Trophoblast cell (in vitro differentiated cells and primary cell): ENCODE measurements at regions not wholly inside any gene's neighbourhood (a gene's known extent, or its start where the extent isn't known, plus 50 kb on each side); places are given as distances from the start of the nearest gene placed in this dataset.
A peak's percentile ranks its signal among the peaks of the same experiment; 100 is the strongest.

Experiments
- DNase-seq, 2 donors: peaks; one replicate each; pipeline ENCODE4 v3.0.0-alpha.2; 2016
- H2AFZ ChIP-seq: 2 replicates; pipeline ENCODE4 v1.6.1; 2013; ENCODE audit warnings: low read length, moderate library complexity, mild to moderate bottlenecking; ENCODE audit not compliant: insufficient read depth, poor library complexity
- H2AK5ac ChIP-seq: 2 replicates; pipeline ENCODE4 v1.6.1; 2013; ENCODE audit warnings: mild to moderate bottlenecking, low read length
- H2BK120ac ChIP-seq: 2 replicates; pipeline ENCODE4 v1.6.1; 2013; ENCODE audit warnings: low read length, mild to moderate bottlenecking, moderate library complexity; ENCODE audit not compliant: insufficient read depth, poor library complexity
- H2BK12ac ChIP-seq: 2 replicates; pipeline ENCODE4 v1.6.1; 2013; ENCODE audit warnings: mild to moderate bottlenecking, low read length, moderate library complexity
- H2BK5ac ChIP-seq: 2 replicates; pipeline ENCODE4 v1.6.1; 2013; ENCODE audit warnings: low read length, low read depth, moderate library complexity, mild to moderate bottlenecking; ENCODE audit not compliant: poor library complexity
- H3K14ac ChIP-seq: 2 replicates; pipeline ENCODE4 v1.6.1; 2013; ENCODE audit warnings: mild to moderate bottlenecking, low read length
- H3K18ac ChIP-seq: 2 replicates; pipeline ENCODE4 v1.6.1; 2013; ENCODE audit warnings: mild to moderate bottlenecking, low read length
- H3K23ac ChIP-seq: 2 replicates; pipeline ENCODE4 v1.6.1; 2013; ENCODE audit warnings: low read length
- H3K27ac ChIP-seq: 2 replicates; pipeline ENCODE4 v1.5.1; 2013; ENCODE audit warnings: low read depth, mild to moderate bottlenecking, inconsistent platforms, low read length, moderate library complexity
- H3K27me3 ChIP-seq: 2 replicates; pipeline ENCODE4 v1.6.1; 2013; ENCODE audit warnings: inconsistent platforms, mild to moderate bottlenecking, low read length, moderate library complexity; ENCODE audit not compliant: insufficient read depth
- H3K36me3 ChIP-seq, 2 experiments: 1 replicate in 1 of 2; 2 replicates in 1 of 2; pipeline ENCODE4 v1.6.1; 2013; ENCODE audit warnings: low read length in 2 of 2, mild to moderate bottlenecking in 2 of 2, moderate library complexity in 1 of 2; ENCODE audit not compliant: insufficient read depth in 2 of 2, control insufficient read depth in 1 of 2
- H3K4ac ChIP-seq: 2 replicates; pipeline ENCODE4 v1.6.1; 2013; ENCODE audit warnings: low read depth, mild to moderate bottlenecking, low read length, moderate library complexity
- H3K4me1 ChIP-seq, 2 experiments: 1 replicate in 1 of 2; 2 replicates in 1 of 2; pipeline ENCODE4 v1.6.1; 2013; ENCODE audit warnings: low read length in 2 of 2, mild to moderate bottlenecking in 2 of 2, moderate library complexity in 1 of 2; ENCODE audit not compliant: insufficient read depth in 2 of 2, control insufficient read depth in 1 of 2
- H3K4me2 ChIP-seq: 2 replicates; pipeline ENCODE4 v1.6.1; 2013; ENCODE audit warnings: inconsistent platforms, mild to moderate bottlenecking, low read length, moderate library complexity
- H3K4me3 ChIP-seq: 2 replicates; pipeline ENCODE4 v1.5.1; 2013; ENCODE audit warnings: mild to moderate bottlenecking, low read depth, low read length, inconsistent platforms
- H3K79me1 ChIP-seq: one replicate; pipeline ENCODE4 v1.6.1; 2013; ENCODE audit warnings: low read length
- H3K79me2 ChIP-seq: 2 replicates; pipeline ENCODE4 v1.6.1; 2013; ENCODE audit warnings: low read length, mild to moderate bottlenecking; ENCODE audit not compliant: control insufficient read depth, insufficient read depth, poor library complexity
- H3K9ac ChIP-seq: 2 replicates; pipeline ENCODE4 v1.6.1; 2013; ENCODE audit warnings: mild to moderate bottlenecking, low read length
- H3K9me3 ChIP-seq: 2 replicates; pipeline ENCODE4 v1.6.1; 2013; ENCODE audit warnings: low read depth, mild to moderate bottlenecking, control low read depth, inconsistent platforms, low read length; ENCODE audit not compliant: insufficient read depth
- H4K12ac ChIP-seq: 2 replicates; pipeline ENCODE4 v1.6.1; 2013; ENCODE audit warnings: low read depth, mild to moderate bottlenecking, low read length, moderate library complexity
- H4K8ac ChIP-seq: 2 replicates; pipeline ENCODE4 v1.6.1; 2013; ENCODE audit warnings: low read depth, mild to moderate bottlenecking, low read length, moderate library complexity
- H4K91ac ChIP-seq: one replicate; pipeline ENCODE4 v1.6.1; 2013; ENCODE audit warnings: low read depth, mild to moderate bottlenecking, low read length, moderate library complexity
- WGBS: extraction: QIAGEN DNeasy Blood & Tissue Kit; methylation state at CpG from one replicate; pipeline ENCODE4 v1.1.7; 2013; ENCODE audit warnings: missing lambda C conversion rate; ENCODE audit not compliant: insufficient read length, insufficient coverage; ENCODE audit errors: extremely low coverage; 5-methylcytosine and 5-hydroxymethylcytosine counted together

DNA sequence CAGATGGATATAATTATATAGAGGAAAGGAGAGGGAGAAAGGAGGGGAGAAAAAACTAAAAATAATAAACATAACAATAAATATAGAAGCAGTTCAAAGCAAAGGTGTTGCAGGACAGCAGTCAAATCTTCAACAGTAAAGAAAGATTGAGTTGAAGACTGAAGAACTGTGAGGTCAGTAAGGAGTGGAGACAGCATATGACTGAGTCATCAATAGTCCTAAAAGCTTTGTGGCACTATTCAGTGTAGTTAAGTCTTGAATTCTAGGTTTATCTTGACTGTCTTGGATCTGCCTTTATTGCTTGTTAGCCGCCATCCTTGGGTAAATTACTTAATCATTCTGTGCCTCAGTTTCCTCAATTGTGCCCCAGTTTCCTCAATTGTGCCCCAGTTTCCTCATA lies 137.0 kb downstream of the MRPS30 start:
- Histone ChIP-seq H3K79me2 (no peaks in the 10 kb centered on the region), H3K79me1 (no peaks in the 10 kb centered on the region), H3K14ac (no peak overlapping the region), H3K4me3 (no peak overlapping the region), H3K9ac (no peak overlapping the region), H3K36me3 (no peaks in the 10 kb centered on the region), H3K4ac (no peak overlapping the region), H2BK12ac (no peak overlapping the region), H3K27me3 (no peaks in the 10 kb centered on the region), H2BK5ac (no peak overlapping the region), H3K27ac (no peak overlapping the region), H3K9me3 (no peaks in the 10 kb centered on the region), H3K4me2 (no peak overlapping the region), H2BK120ac (no peak overlapping the region), H3K4me1 (no peaks in the 10 kb centered on the region), H4K8ac (no peak overlapping the region), H2AFZ (no peak overlapping the region), H3K23ac (no peak overlapping the region), H4K91ac (no peak overlapping the region), H4K12ac (no peak overlapping the region), H3K18ac (no peak overlapping the region), H2AK5ac (no peak overlapping the region)
- WGBS: no CpG with 5 or more reads among the region's 1 CpG
- no peak for DNase-seq

DNA sequence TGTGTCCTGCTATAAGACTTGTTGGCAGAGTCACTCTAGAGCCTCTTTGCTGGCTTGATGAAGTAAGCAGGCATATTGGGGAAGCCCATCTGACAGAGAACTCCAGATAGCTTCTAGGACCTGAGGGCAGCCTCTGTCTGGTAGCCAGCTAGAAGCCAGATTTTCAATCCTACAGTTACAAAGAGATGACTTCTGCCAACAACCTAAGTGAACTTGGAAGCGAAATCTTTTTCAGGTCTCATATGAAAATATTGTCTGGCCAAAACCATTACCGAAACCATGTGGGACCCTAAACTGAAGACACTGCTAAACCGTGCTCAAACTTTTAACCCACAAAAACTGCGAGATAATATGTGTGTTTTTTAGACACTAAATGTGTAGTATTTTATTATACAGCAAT lies 140.9 kb downstream of the MRPS30 start:
- no peak overlapping the region for H3K14ac ChIP-seq
- no peaks in the 10 kb centered on the region for H3K79me2 ChIP-seq
- H3K4me2 ChIP-seq: no peak overlapping the region
- H3K18ac ChIP-seq: no peak overlapping the region
- no peaks in the 10 kb centered on the region for H3K4me1 ChIP-seq
- no peak overlapping the region for H2AFZ ChIP-seq
- H3K4me3 ChIP-seq: no peak overlapping the region
- H3K23ac ChIP-seq: no peak overlapping the region
- H4K12ac ChIP-seq: no peak overlapping the region
- no peaks in the 10 kb centered on the region for H3K9me3 ChIP-seq
- no CpG with 5 or more reads among the region's 4 CpGs for WGBS
- H4K91ac ChIP-seq: no peak overlapping the region
- no peak overlapping the region for H3K27ac ChIP-seq
- H2BK12ac ChIP-seq: no peak overlapping the region
- H3K79me1 ChIP-seq: no peaks in the 10 kb centered on the region
- DNase-seq: no peak
- no peak overlapping the region for H2AK5ac ChIP-seq
- H4K8ac ChIP-seq: no peak overlapping the region
- H3K4ac ChIP-seq: no peak overlapping the region
- H3K36me3 ChIP-seq: no peaks in the 10 kb centered on the region
- H2BK120ac ChIP-seq: no peak overlapping the region
- no peak overlapping the region for H2BK5ac ChIP-seq
- no peak overlapping the region for H3K9ac ChIP-seq
- H3K27me3 ChIP-seq: no peaks in the 10 kb centered on the region

DNA sequence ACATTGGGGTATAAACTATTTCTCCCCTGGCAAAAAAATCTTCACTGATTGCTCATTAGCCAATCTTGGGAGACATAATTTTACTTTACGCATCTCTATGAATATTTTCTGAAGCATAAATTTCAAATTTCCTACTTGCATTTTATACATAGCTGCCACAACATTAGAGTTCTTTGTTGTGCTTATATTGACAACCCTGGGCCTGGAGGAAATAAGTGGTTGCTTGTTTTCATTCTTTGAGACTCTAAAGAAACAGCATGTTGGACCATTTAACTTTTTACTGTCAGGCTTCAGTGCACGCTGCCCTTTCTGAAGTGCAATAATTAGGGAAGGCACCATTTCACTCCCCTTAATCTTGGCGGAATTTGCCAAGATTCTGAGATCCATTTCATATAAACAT lies 142.6 kb downstream of the MRPS30 start:
- WGBS: no CpG with 5 or more reads among the region's 3 CpGs
- no peaks in the 10 kb centered on the region for H3K27me3 ChIP-seq
- no peak overlapping the region for H4K91ac ChIP-seq
- H3K4me2 ChIP-seq: no peak overlapping the region
- no peaks in the 10 kb centered on the region for H3K79me1 ChIP-seq
- H4K12ac ChIP-seq: no peak overlapping the region
- no peak overlapping the region for H2AFZ ChIP-seq
- H3K9ac ChIP-seq: no peak overlapping the region
- DNase-seq: no peak
- H2AK5ac ChIP-seq: no peak overlapping the region
- H2BK120ac ChIP-seq: no peak overlapping the region
- H4K8ac ChIP-seq: no peak overlapping the region
- no peaks in the 10 kb centered on the region for H3K79me2 ChIP-seq
- no peak overlapping the region for H2BK12ac ChIP-seq
- H3K4me3 ChIP-seq: no peak overlapping the region
- no peak overlapping the region for H3K18ac ChIP-seq
- no peaks in the 10 kb centered on the region for H3K36me3 ChIP-seq
- H3K4ac ChIP-seq: no peak overlapping the region
- no peak overlapping the region for H2BK5ac ChIP-seq
- no peak overlapping the region for H3K14ac ChIP-seq
- no peak overlapping the region for H3K23ac ChIP-seq
- no peaks in the 10 kb centered on the region for H3K9me3 ChIP-seq
- H3K27ac ChIP-seq: no peak overlapping the region
- H3K4me1 ChIP-seq: no peaks in the 10 kb centered on the region

DNA sequence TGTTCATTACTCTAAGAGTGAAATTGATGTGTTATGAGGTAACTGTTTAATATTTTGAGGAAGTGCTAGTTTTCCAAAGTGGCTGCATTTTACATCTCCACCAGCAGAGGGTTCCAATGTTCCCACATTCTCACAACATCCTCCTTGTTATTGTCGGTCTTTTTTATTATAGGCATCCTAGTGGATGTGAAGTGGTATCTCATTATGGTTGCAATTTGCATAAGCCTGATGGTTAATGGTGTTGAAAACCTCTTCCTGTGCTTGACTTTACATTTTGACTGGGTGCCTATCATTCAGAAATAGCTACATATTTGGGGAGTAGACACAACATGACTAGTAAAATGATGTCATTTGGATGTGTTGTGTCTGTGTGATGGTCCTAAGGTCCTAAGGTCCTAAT lies 143.6 kb downstream of the MRPS30 start:
- H2AFZ ChIP-seq: no peak overlapping the region
- no peaks in the 10 kb centered on the region for H3K9me3 ChIP-seq
- no peak overlapping the region for H4K12ac ChIP-seq
- no peak overlapping the region for H2BK120ac ChIP-seq
- H3K9ac ChIP-seq: no peak overlapping the region
- H3K23ac ChIP-seq: no peak overlapping the region
- no peak overlapping the region for H4K91ac ChIP-seq
- no peaks in the 10 kb centered on the region for H3K79me1 ChIP-seq
- no peak overlapping the region for H4K8ac ChIP-seq
- H3K27ac ChIP-seq: no peak overlapping the region
- H3K36me3 ChIP-seq: no peaks in the 10 kb centered on the region
- no peak overlapping the region for H3K4me3 ChIP-seq
- no peaks in the 10 kb centered on the region for H3K27me3 ChIP-seq
- H3K79me2 ChIP-seq: no peaks in the 10 kb centered on the region
- WGBS: no CpG with 5 or more reads among the region's 1 CpG
- no peak overlapping the region for H3K18ac ChIP-seq
- H2AK5ac ChIP-seq: no peak overlapping the region
- no peak overlapping the region for H2BK5ac ChIP-seq
- H3K4me1 ChIP-seq: no peaks in the 10 kb centered on the region
- H3K4ac ChIP-seq: no peak overlapping the region
- no peak overlapping the region for H3K4me2 ChIP-seq
- DNase-seq: peak; percentile 0 to 42
- no peak overlapping the region for H2BK12ac ChIP-seq
- no peak overlapping the region for H3K14ac ChIP-seq
